Adrenal gland (tissue), 9 donors: ENCODE measurements at regions not wholly inside any gene's neighbourhood (a gene's known extent, or its start where the extent isn't known, plus 50 kb on each side); places are given as distances from the start of the nearest gene placed in this dataset.
A peak's percentile ranks its signal among the peaks of the same experiment; 100 is the strongest.

Source experiments
- DNase-seq, 7 donors: peaks; one replicate each; pipeline ENCODE4 v3.0.0-alpha.2; 2019 to 2020
- H3K27ac ChIP-seq, 5 donors: fragments of 200-600 bp; sonication (generic) in 4 of 5; 1 replicate in 3 of 5; 2 replicates in 2 of 5; pipeline versions ENCODE4 v1.5.1 to v1.8.0; 2016 to 2020; ENCODE audit warnings: mild to moderate bottlenecking in 1 of 5
- H3K27me3 ChIP-seq: fragments of 200-600 bp; 2 replicates; pipeline ENCODE4 v1.8.0; 2021
- H3K36me3 ChIP-seq, 2 donors: fragments of 200-600 bp; replicated peaks in 1 of 2; 1 replicate in 1 of 2; 2 replicates in 1 of 2; pipeline versions ENCODE4 v1.5.1 to v1.8.0; 2018 to 2022
- H3K4me1 ChIP-seq, 2 donors: fragments of 200-600 bp; replicated peaks in 1 of 2; 1 replicate in 1 of 2; 2 replicates in 1 of 2; pipeline versions ENCODE4 v1.5.1 to v1.8.0; 2018 to 2021
- H3K4me3 ChIP-seq, 4 donors: fragments of 200-600 bp; sonication (generic) in 3 of 4; one replicate each; pipeline ENCODE4 v1.5.1; 2016 to 2018
- H3K9me3 ChIP-seq, 3 donors: fragments of 200-600 bp; sonication (generic) in 1 of 3; replicated peaks in 1 of 3; 1 replicate in 2 of 3; 2 replicates in 1 of 3; pipeline versions ENCODE4 v1.5.1 to v1.8.0; 2016 to 2021
- CTCF ChIP-seq, 6 experiments: fragments of 450-650 bp in 4 of 6; fragments of 200-600 bp in 2 of 6; sonication (generic) in 1 of 6; IDR thresholded peaks; 1 replicate in 5 of 6; 2 replicates in 1 of 6; pipeline versions ENCODE4 v1.5.1 to v1.8.0; 2016 to 2021; ENCODE audit warnings: antibody characterized with exemption in 6 of 6, mild to moderate bottlenecking in 2 of 6, moderate library complexity in 1 of 6
- POLR2A ChIP-seq, 2 donors: fragments of 450-650 bp; IDR thresholded peaks; one replicate each; pipeline ENCODE4 v1.6.1; 2017; ENCODE audit warnings: antibody characterized with exemption in 2 of 2, mild to moderate bottlenecking in 2 of 2, moderate library complexity in 1 of 2
- WGBS, 4 donors: extraction: QIAGEN DNeasy Blood & Tissue Kit in 2 of 4; methylation state at CpG; one replicate each; pipeline versions ENCODE4 v1.1.5 to v1.1.7; 2013 to 2017; 5-methylcytosine and 5-hydroxymethylcytosine counted together
- intact Hi-C, 2 donors: fragments of 100-400 bp; cut with DNase I; formaldehyde crosslinking; loops; one replicate each; pipeline versions ENCODE4 v1.14.1 to v1.15.0; 2022 to 2023
- donor health status: healthy with polysubstance abuse.
- donor health status: Bipolar disorder and iron deficiency.
- donor health status: DM: yes; HTN: yes; CAD: no.
- donor health status: DM: no; HTN: no; CAD: no.
- donor health status: DM: no; HTN: no; CAD: no.

DNA sequence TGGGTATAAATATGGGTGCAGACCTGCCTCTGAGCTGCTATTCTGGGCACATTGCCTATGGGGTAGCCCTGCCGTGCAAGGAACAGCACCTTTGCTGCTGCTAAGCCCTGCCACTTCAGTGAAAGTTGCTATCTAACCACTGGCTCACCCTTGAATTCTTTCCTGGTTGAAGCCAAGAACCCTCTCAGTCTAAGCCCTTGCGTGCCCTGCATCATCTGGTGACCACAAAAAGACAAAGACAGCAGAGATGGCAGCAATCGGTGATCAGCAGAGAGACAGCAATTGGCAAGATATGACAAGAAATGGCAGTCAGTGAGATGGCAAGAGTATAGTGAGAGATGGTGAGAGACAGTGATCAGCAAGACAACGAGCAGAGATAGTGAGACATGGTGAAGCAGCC is 418.3 kb downstream of the MATN1 start:
- WGBS, 4 donors = 53 to 86% (median 71%) methylated on average over 4 of the region's 4 CpGs
- H3K27ac ChIP-seq = no peak overlapping the region
- DNase-seq = no peak
- intact Hi-C loops = no loop called here
- H3K27me3 ChIP-seq = no peaks in the 10 kb centered on the region
- no peaks in the 10 kb centered on the region for H3K36me3 ChIP-seq
- no peaks in the 10 kb centered on the region for H3K4me1 ChIP-seq
- H3K4me3 ChIP-seq = no peak overlapping the region
- no peak for TF ChIP-seq CTCF (IDR thresholded peaks at IDR 0.05)
- TF ChIP-seq POLR2A (IDR thresholded peaks at IDR 0.05) = no peak
- H3K9me3 ChIP-seq = no peaks in the 10 kb centered on the region

- no peaks in the 10 kb centered on the region for H3K27me3 ChIP-seq
- intact Hi-C loops = no loop called here
- TF ChIP-seq POLR2A (IDR thresholded peaks at IDR 0.05) = no peak
- TF ChIP-seq CTCF (IDR thresholded peaks at IDR 0.05) = no peak
- no peak for DNase-seq
- H3K9me3 ChIP-seq = no peaks in the 10 kb centered on the region
- H3K4me1 ChIP-seq = no peaks in the 10 kb centered on the region
- H3K27ac ChIP-seq = no peak overlapping the region
- H3K36me3 ChIP-seq = no peaks in the 10 kb centered on the region
- no peak overlapping the region for H3K4me3 ChIP-seq
Measured at GRCh38 chr1:30304080-30304479, 419.3 kb downstream of the MATN1 start.

- Histone ChIP-seq H3K4me3 (no peak overlapping the region), H3K9me3 (no peaks in the 10 kb centered on the region), H3K27me3 (no peaks in the 10 kb centered on the region), H3K4me1 (no peaks in the 10 kb centered on the region), H3K36me3 (no peaks in the 10 kb centered on the region), H3K27ac (no peak overlapping the region)
- intact Hi-C loops = no loop called here
- WGBS, 4 donors = 87 to 94% (median 91%) methylated on average over 2 of the region's 2 CpGs
- no peak for DNase-seq
- TF ChIP-seq CTCF (IDR thresholded peaks at IDR 0.05) = no peak
- TF ChIP-seq POLR2A (IDR thresholded peaks at IDR 0.05) = no peak
Measured at GRCh38 chr1:30303387-30303786, 420.0 kb downstream of the MATN1 start.

DNA sequence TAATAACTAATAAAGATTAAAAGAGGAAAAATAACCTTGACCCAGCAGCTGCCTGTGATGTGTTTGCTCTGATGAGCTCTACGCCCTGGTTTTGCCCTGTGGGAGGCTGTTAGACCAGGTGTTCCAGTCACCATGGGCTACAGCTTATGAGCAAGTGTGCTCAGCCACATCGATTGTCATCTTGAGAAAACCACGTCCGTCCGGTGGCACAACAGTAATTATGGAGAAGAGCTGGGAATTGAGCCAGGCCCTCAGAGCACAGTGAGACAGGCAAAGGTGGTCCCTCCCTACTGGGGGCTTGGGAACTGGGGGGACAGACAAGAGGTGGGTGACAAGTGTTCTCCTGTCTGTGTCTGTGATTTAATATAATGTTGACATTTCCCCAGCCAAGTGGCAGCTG is 420.5 kb downstream of the MATN1 start:
- no peak overlapping the region for H3K27ac ChIP-seq
- peak in 1 of 7 donors; percentile 68 for DNase-seq
- no peak overlapping the region for H3K4me3 ChIP-seq
- TF ChIP-seq POLR2A (IDR thresholded peaks at IDR 0.05) = no peak
- intact Hi-C loops = no loop called here
- no peaks in the 10 kb centered on the region for H3K9me3 ChIP-seq
- no peaks in the 10 kb centered on the region for H3K36me3 ChIP-seq
- H3K4me1 ChIP-seq = no peaks in the 10 kb centered on the region
- no peaks in the 10 kb centered on the region for H3K27me3 ChIP-seq
- 47 to 59% (median 55%) methylated on average over 5 of the region's 5 CpGs for WGBS, 4 donors

DNA sequence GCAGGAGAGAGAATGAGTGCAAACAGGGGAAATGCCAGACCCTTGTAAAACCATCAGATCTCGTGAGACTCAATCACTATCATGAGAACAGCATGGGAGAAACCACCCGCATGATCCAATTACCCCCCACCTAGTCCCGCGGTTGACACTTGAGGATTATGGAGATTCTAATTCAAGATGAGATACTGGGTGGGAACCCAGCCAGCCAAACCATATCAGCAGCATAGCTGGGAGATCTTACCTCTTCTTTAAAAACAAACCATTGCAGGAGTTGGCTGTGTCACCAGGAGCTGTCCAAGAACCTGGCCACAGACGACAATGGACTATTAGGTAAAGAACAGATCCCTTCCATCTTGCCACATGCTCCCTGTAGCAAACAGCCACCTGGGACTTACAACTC is 422.7 kb downstream of the MATN1 start:
- H3K4me1 ChIP-seq = no peaks in the 10 kb centered on the region
- 77 to 80% (median 79%) methylated on average over 5 of the region's 5 CpGs for WGBS, 4 donors
- TF ChIP-seq POLR2A (IDR thresholded peaks at IDR 0.05) = no peak
- TF ChIP-seq CTCF (IDR thresholded peaks at IDR 0.05) = no peak
- no peaks in the 10 kb centered on the region for H3K27me3 ChIP-seq
- DNase-seq = no peak
- no peaks in the 10 kb centered on the region for H3K36me3 ChIP-seq
- H3K4me3 ChIP-seq = no peak overlapping the region
- H3K9me3 ChIP-seq = no peaks in the 10 kb centered on the region
- intact Hi-C loops = no loop called here
- no peak overlapping the region for H3K27ac ChIP-seq
